DOHH2 (cell line): ENCODE measurements at regions not wholly inside any gene's neighbourhood (a gene's known extent, or its start where the extent isn't known, plus 50 kb on each side); places are given as distances from the start of the nearest gene placed in this dataset.

ENCODE experiments used
- EZH2phosphoT487 ChIP-seq: fragments of 200-600 bp; sonication (generic); IDR thresholded peaks from 2 replicates; pipeline ENCODE4 v1.6.1; 2017; ENCODE audit warnings: borderline replicate concordance, mild to moderate bottlenecking, antibody characterized with exemption, low read length, moderate library complexity, mixed read lengths
- TF ChIP-seq, protein P1 (sequence below): fragments of 200-600 bp; sonication (generic); IDR thresholded peaks from one replicate; pipeline ENCODE4 v1.5.1; 2014; ENCODE audit warnings: antibody characterized with exemption, mild to moderate bottlenecking, low read depth, low read length; ENCODE audit not compliant: poor library complexity, severe bottlenecking

DNA sequence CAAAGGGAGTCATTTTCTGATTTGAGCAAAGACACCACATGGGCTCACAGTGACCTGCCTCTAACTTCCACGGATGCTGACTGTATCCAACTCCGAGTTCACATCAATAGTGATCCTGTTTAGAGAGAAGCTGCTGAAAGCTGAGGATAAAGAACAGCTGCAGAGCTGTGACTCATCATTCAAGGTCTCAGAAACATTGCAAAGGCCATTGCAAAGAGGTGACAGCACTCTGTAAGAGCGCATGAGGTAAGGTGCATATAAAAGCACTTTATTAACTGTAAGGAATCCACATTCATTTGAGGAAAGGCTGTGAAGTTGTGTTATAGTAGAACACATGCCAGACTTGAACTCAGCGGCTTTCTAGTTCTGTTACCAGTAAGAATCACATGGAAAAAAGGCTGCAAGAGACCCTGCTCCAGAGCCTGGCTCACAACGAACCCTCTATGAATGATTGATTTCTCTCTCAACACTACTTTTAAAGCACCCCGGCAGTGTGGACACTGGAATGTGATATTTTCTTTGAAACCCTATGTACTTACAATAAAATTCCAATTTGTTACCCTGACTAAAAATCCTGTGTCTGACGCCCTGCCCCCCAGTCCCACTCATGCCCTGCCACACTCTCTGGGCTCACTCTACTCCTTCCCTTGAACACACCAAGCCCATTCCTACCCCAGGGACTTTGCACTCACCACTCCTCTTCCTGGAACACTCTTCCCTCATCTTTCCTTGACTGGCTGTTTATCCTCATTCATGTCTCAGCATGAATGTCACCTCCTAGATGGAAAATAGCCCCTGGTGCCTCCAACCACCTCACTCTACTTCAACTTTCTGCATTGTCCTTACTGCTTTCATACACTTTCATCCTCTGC is 111.2 kb downstream of the LSM3 start:
- TF ChIP-seq, protein P1, sequence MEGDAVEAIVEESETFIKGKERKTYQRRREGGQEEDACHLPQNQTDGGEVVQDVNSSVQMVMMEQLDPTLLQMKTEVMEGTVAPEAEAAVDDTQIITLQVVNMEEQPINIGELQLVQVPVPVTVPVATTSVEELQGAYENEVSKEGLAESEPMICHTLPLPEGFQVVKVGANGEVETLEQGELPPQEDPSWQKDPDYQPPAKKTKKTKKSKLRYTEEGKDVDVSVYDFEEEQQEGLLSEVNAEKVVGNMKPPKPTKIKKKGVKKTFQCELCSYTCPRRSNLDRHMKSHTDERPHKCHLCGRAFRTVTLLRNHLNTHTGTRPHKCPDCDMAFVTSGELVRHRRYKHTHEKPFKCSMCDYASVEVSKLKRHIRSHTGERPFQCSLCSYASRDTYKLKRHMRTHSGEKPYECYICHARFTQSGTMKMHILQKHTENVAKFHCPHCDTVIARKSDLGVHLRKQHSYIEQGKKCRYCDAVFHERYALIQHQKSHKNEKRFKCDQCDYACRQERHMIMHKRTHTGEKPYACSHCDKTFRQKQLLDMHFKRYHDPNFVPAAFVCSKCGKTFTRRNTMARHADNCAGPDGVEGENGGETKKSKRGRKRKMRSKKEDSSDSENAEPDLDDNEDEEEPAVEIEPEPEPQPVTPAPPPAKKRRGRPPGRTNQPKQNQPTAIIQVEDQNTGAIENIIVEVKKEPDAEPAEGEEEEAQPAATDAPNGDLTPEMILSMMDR = no peak
- no peak for TF ChIP-seq EZH2phosphoT487
